Fibroblast of villous mesenchyme (primary cell): ENCODE measurements at regions not wholly inside any gene's neighbourhood (a gene's known extent, or its start where the extent isn't known, plus 50 kb on each side); places are given as distances from the start of the nearest gene placed in this dataset.
A peak's percentile ranks its signal among the peaks of the same experiment; 100 is the strongest.
"Not testable (repeated sequence)": the region's sequence is repeated elsewhere in the genome, so short reads cannot be mapped to it uniquely, and the experiment has no call there.

ENCODE experiments used
- DNase-seq: peaks from one replicate; pipeline ENCODE4 v3.0.0-alpha.2; 2010; ENCODE audit warnings: low read depth
- H3K4me3 ChIP-seq: 2 replicates; pipeline ENCODE4 v1.5.1; 2011; ENCODE audit warnings: low read depth, mild to moderate bottlenecking, low read length
- TF ChIP-seq, protein P1 (sequence below): IDR thresholded peaks from 2 replicates; pipeline ENCODE4 v1.5.1; 2012; ENCODE audit warnings: low read depth, mild to moderate bottlenecking, low read length; ENCODE audit not compliant: insufficient read depth

DNA sequence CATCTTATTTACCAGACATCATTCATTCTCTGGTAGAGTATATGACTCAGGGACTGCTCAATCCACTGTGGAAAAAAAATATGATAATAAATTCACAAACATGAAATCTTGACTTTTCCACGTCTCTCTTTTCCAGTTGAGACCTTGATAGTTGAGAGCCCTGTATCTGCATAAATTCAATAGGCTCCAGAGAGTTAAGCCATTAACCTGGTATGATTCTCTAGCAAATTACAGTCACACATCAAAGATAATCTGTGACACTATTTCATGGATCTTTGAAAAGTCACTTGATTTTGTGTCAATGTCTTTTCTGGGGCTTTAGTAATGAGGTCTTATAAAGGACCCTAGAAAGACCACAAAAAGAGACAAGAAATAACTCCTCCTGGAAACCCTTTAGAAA, 154.2 kb upstream of the FOXG1 start:
- TF ChIP-seq, protein P1, sequence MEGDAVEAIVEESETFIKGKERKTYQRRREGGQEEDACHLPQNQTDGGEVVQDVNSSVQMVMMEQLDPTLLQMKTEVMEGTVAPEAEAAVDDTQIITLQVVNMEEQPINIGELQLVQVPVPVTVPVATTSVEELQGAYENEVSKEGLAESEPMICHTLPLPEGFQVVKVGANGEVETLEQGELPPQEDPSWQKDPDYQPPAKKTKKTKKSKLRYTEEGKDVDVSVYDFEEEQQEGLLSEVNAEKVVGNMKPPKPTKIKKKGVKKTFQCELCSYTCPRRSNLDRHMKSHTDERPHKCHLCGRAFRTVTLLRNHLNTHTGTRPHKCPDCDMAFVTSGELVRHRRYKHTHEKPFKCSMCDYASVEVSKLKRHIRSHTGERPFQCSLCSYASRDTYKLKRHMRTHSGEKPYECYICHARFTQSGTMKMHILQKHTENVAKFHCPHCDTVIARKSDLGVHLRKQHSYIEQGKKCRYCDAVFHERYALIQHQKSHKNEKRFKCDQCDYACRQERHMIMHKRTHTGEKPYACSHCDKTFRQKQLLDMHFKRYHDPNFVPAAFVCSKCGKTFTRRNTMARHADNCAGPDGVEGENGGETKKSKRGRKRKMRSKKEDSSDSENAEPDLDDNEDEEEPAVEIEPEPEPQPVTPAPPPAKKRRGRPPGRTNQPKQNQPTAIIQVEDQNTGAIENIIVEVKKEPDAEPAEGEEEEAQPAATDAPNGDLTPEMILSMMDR, result no peak

DNA sequence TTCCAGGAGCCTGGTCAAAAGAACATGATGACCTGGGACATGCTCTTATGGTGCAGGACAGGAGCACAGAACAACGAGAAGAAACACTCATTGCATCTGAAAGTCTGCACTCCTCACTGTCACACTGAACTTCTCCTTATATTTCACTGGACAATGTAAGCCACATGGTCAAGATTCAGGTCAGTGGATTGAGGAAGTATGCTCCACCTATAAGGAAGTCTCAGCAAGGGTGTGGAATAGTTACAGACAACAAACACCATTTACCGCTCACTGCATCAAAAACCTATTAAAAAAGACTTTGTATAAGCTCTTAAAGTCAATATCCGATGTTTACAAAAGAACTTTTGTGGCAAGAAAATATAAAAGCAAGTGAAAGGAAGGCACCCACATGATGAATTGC, 153.1 kb upstream of the FOXG1 start:
- no peak overlapping the region for H3K4me3 ChIP-seq
- DNase-seq, result no peak
- TF ChIP-seq, protein P1, result no peak

More for the DNA sequence above, 154.2 kb upstream of the FOXG1 start:
- no peak for DNase-seq
- H3K4me3 ChIP-seq, result no peak overlapping the region

DNA sequence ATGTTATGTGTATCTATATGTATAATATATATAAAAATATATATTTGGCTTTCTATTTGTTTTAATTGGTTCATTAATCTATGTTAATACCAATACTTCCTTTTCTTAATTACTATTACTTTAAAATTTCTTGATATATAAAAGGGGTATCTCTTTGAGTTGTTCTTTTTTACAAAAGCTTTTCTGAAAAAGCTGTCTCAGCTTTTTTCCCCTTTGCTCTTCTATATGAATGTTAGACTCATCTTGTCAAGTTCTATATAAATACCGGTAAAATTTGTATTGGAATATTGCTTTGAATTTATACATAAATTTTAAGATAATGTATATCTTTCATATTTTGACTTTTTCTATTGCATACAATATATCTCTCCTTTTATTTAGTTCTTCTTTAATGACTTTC, 139.8 kb upstream of the FOXG1 start:
- DNase-seq, result no peak
- TF ChIP-seq, protein P1, result no peak
- no peak overlapping the region for H3K4me3 ChIP-seq

DNA sequence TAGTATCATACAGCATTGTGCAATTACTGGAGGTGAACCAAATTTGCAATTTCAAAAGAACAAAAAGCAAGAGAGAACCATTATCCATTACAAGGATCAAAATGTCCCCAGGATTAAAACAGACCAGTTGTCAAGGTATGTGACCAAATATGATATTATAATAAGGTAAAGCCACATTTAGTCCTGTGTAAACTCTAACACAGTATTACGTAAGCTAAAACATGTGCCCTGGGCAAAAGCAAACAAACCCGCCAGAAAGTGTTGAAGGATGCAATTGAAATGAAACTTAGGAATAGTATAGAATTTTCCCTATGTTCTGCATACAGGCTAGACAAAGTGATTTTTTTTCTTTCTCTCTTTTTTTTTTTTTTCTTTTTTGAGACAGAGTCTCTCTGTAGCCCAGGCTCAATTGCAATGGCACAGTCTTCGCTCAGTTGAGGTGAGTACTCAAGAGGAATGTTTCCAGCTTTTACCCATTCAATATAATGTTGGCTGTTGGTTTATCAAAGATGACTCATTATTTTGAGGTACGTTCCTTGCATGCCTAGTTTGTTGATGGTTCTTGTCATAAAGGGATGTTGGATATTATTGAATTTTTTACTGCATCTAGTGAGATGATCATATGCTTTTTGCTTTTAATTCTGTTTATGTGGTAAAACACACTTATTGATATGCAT, 137.1 kb upstream of the FOXG1 start:
- no peak for DNase-seq
- no peak overlapping the region for H3K4me3 ChIP-seq
- TF ChIP-seq, protein P1, result no peak

DNA sequence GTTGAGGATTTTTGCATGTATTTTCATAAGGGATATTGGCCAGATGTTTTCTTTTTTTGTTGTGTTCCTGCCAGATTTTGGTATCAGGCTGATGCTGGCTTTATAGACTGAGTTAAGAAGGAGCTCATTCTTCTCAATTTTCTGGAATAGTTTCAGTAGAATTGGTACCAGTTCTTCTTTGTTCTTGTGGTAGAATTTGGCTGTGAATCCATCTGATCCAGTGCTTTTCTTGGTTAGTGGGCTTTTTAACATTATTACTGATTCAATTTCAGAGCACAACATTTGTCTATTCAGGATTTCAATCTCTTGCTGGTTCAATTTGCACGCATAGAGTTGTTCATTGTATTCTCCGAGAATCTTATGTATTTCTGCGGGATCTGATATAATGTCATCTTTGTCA, 136.5 kb upstream of the FOXG1 start:
- H3K4me3 ChIP-seq, result no peak overlapping the region
- TF ChIP-seq, protein P1, result no peak
- no peak for DNase-seq

DNA sequence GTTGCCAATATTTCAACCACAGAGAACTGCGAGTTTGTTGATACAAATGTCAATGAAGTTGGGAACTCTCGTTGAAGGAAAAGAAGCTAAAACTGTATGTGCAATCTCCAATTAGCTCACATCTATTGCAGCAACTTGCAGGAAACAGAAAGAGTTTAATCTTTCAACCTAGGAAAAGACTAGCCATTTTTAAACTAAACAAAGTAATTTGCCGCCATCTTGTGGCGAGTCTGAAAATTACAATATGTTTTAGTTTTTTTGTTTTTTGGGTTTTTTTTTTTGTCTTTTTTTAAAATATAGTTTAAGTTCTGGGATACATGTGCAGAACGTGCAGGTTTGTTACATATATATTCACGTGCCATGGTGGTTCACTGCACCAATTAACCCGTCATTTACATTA, 131.2 kb upstream of the FOXG1 start:
- TF ChIP-seq, protein P1, result peak; percentile 38
- DNase-seq, result peak; percentile 29
- no peak overlapping the region for H3K4me3 ChIP-seq

DNA sequence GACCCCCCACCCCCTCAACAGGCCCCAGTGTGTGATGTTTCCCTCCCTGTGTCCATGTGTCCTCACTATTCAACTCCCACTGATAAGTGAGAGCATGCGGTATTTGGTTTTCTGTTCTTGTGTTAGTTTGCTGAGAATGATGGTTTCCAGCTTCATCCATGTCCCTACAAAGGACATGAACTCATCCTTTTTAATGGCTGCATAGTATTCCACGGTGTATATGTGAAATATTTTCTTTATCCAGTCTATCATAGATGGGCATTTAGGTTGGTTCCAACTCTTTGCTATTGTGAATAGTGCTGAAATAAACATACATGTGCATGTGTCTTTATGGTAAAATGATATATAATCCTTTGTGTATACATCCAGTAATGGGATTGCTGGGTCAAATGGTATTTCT, 130.8 kb upstream of the FOXG1 start:
- H3K4me3 ChIP-seq, DNase-seq: not testable (repeated sequence)

DNA sequence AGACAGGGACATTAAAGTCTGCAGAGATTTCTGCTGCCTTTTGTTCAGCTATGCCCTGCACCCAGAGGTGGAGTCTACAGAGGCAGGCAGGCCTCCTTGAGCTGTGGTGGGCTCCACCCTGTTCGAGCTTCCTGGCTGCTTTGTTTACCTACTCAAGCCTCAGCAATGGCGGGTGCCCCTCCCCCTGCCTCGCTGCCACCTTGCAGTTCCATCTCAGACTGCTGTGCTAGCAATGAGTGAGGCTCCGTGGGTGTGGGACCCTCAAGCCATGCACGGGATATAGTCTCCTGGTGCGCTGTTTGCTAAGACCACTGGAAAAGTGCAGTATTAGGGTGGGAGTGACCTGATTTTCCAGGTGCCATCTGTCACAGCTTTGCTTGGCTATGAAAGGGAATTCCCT, 125.4 kb upstream of the FOXG1 start:
- H3K4me3 ChIP-seq, DNase-seq: not testable (repeated sequence)
